Dedifferentiated amniotic fluid mesenchymal stem cell (primary cell): ENCODE measurements at regions not wholly inside any gene's neighbourhood (a gene's known extent, or its start where the extent isn't known, plus 50 kb on each side); places are given as distances from the start of the nearest gene placed in this dataset.
"Not testable (repeated sequence)": the region's sequence is repeated elsewhere in the genome, so short reads cannot be mapped to it uniquely, and the experiment has no call there.

ENCODE experiments used
- DNase-seq: peaks from one replicate; pipeline ENCODE4 v3.0.0-alpha.2; 2016; ENCODE audit errors: extremely low spot score

GRCh38 chr5:82434696-82435660, 156.8 kb upstream of the RPS23 start:
- DNase-seq: peak; percentile 12

GRCh38 chr5:82426464-82427154, 148.5 kb upstream of the RPS23 start:
- DNase-seq: no peak

- no peak for DNase-seq
Measured at GRCh38 chr5:82425591-82425990, 147.4 kb upstream of the RPS23 start.

- no peak for DNase-seq
Measured at GRCh38 chr5:82424211-82424610, 146.1 kb upstream of the RPS23 start.

DNA sequence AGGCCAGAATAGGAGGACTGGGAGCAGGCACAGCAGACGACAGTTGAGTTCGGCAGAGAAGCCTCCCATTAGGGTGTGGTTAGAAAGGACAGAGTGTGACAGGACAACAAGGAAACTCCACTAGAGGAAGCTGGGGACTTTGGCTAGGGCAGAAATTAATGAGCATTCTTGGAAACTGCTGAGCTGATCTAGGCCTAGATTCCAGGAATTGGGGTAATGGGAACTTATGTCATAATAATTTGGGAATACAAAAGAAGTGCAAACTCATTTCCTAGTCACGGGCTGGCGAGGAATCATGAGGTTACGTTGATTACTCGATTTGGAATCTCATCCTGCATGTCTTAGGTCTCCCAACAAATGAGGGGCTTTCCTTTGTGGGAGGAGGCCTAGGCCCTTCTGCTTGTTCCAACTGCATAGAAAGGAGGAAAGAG, 144.6 kb upstream of the RPS23 start:
- no peak for DNase-seq

- DNase-seq: no peak
Measured at GRCh38 chr5:82422001-82422740, 144.0 kb upstream of the RPS23 start.

- DNase-seq: peak; percentile 36
Measured at GRCh38 chr5:82421119-82421518, 143.0 kb upstream of the RPS23 start.

GRCh38 chr5:82420524-82420923, 142.4 kb upstream of the RPS23 start:
- DNase-seq: not testable (repeated sequence)

GRCh38 chr5:82419559-82420332, 141.6 kb upstream of the RPS23 start:
- DNase-seq: no peak

- DNase-seq: no peak
Measured at GRCh38 chr5:82418608-82418950, 140.4 kb upstream of the RPS23 start.

DNA sequence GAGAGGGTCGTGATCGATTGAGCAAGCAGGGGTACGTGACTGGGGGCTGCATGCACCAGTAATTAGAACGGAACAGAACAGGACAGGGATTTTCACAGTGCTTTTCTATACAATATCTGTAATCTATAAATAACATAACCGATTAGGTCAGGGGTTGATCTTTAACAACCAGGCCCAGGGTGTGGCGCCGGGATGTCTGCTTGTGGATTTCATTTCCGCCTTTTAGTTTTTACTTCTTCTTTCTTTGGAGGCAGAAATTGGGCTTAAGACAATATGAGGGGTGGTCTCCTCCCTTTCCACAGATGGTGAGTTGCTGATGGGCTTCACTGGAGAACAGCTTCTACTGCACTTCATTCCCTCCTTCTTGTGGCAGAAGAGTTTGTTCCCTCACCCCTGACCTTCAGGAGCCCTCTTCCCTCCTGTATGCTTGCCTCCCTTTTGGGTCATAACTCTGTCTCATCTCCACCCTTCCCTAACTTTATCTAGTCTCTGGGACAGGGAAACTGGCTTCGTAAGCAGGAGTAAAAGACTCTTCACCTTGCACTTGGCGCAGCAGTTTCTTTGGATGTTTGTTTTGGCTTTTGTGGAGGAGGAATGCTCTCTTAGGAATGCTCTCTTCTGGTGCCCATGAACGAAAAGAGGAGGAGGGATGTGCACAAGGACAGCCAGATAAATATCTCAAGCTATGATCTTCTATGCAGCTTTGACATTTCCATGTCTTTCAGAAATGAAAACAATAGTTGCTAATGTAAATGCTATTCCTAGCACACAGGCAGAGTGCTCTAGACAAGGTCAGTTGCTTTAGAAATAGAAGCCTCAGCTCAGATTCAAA, 139.8 kb upstream of the RPS23 start:
- DNase-seq: no peak

GRCh38 chr5:82416512-82416911, 138.4 kb upstream of the RPS23 start:
- no peak for DNase-seq

DNA sequence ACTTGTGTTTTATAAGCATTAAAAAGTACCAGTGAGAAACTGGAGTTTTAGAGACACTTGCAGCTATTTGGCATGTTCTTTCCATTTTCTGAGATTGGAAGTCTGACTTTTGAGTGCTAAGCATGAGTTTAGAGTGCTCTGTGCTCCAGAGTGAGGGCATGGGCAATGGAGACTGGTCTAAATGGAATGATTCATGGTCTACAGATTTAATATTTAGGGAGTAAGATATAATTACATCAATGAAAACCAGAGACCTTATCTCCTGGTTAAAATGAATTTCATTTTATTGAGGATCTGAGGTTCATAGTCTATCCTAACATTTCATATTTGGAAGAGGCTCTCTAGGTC, 135.9 kb upstream of the RPS23 start:
- DNase-seq: no peak

- DNase-seq: peak; percentile 85
Measured at GRCh38 chr5:82413302-82414040, 135.3 kb upstream of the RPS23 start.

- no peak for DNase-seq
Measured at GRCh38 chr5:82408033-82408432, 129.9 kb upstream of the RPS23 start.

DNA sequence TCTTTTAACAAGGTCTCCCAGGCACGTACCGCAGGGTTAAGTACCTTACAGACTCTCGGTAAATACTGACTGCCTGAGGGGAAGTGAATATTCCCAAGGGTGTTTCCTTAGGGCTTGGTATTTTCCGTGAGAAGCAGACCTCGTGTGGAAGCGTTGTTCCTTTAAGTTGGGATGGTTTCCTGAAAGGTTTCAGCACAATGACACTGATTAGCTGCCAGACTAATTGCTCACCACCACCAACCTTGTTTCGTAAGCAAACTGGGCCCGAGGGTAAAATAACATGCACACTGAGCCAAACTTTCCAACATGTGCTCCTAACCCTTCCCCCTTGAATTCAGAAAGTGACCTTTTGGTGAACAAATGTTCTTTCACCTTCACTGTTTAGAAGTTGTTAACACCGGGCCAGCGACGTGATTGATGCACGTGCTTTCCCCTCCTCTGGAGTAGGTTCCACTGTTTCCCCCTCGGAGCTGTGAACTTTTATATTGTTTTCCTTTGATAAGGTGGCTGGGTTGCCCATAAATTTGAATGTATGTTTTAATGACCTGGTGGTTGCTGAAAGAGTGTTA, 128.1 kb upstream of the RPS23 start:
- peak; percentile 82 for DNase-seq

DNA sequence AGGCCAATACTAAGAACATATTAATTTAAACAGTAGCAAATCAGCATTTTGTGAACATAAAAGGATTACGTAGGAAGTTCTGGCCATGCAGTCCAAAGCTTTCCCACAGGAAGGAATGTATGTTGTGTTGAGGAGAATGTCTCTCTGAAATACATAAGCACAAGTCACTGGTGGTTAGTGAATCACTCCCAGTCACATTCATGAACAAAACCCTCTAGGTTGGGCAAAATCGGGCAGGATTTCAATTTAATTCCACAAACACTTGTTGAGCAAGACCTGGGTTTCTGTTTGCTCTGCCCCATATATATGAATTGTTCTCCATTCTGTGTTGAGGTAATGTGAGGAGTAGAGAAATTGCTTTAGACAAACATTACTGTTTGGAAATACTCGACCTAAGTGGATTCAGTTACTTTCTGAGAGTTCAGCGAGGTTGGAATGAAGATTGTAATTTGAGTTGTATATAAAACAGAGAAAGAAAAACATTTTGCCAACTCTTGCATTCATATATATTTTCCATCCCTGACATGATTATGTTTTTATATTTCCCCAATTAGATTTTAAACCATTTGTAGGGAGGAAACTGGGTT, 127.6 kb upstream of the RPS23 start:
- DNase-seq: peak; percentile 97

DNA sequence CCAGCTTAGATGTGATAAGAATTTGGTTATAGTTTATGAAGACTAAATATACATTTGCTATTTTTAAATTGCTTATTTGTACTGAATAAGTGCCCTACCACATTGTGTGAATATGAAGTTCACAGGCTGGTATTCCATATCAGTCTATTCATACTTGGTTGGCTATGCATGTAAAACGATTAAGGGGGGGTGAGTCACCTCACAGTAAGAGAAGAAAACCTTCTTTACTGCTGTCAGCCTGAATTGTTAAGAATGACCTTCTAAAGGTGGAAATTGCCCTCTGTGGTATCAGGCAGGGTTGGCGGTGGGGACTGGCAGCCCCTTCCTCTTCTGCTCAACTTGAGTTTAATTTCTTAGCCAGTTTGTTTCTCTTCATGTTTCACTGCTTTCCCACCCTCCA, 127.0 kb upstream of the RPS23 start:
- DNase-seq: peak; percentile 71

- no peak for DNase-seq
Measured at GRCh38 chr5:82404382-82404945, 126.3 kb upstream of the RPS23 start.
